ENCODE measurements at regions not wholly inside any gene's neighbourhood (a gene's known extent, or its start where the extent isn't known, plus 50 kb on each side); places are given as distances from the start of the nearest gene placed in this dataset.

- DNase-seq = no peak
These were observed 182.6 kb downstream of the SUCNR1 start for GRCh38 chr3:152056073-152056472.

GRCh38 chr3:152056481-152056880 is 183.0 kb downstream of the SUCNR1 start:
- DNase-seq = no peak

GRCh38 chr3:152056987-152057386 is 183.5 kb downstream of the SUCNR1 start:
- no peak for DNase-seq

GRCh38 chr3:152058856-152059255 is 185.4 kb downstream of the SUCNR1 start:
- DNase-seq = no peak

- no peak for DNase-seq
These were observed 187.3 kb downstream of the SUCNR1 start for GRCh38 chr3:152060701-152061100.

- no peak for DNase-seq
These were observed 187.9 kb downstream of the SUCNR1 start for GRCh38 chr3:152061296-152061695.

- no peak for DNase-seq
These were observed 196.4 kb downstream of the SUCNR1 start for GRCh38 chr3:152069871-152070270.

GRCh38 chr3:152071315-152071714 is 197.4 kb upstream of the MBNL1 start:
- DNase-seq = no peak

GRCh38 chr3:152071924-152072323 is 196.8 kb upstream of the MBNL1 start:
- no peak for DNase-seq

- DNase-seq = no peak
These were observed 195.5 kb upstream of the MBNL1 start for GRCh38 chr3:152073267-152073666.

GRCh38 chr3:152076148-152076547 is 192.6 kb upstream of the MBNL1 start:
- DNase-seq = no peak

GRCh38 chr3:152079980-152080379 is 188.7 kb upstream of the MBNL1 start:
- no peak for DNase-seq

GRCh38 chr3:152083135-152083534 is 185.6 kb upstream of the MBNL1 start:
- no peak for DNase-seq

- DNase-seq = no peak
These were observed 184.1 kb upstream of the MBNL1 start for GRCh38 chr3:152084441-152085158.

- DNase-seq = no peak
These were observed 181.6 kb upstream of the MBNL1 start for GRCh38 chr3:152087153-152087552.

GRCh38 chr3:152089528-152089927 is 179.2 kb upstream of the MBNL1 start:
- DNase-seq = no peak

GRCh38 chr3:152091725-152092124 is 177.0 kb upstream of the MBNL1 start:
- no peak for DNase-seq

GRCh38 chr3:152093901-152094300 is 174.8 kb upstream of the MBNL1 start:
- DNase-seq = no peak

- DNase-seq = no peak
These were observed 174.3 kb upstream of the MBNL1 start for GRCh38 chr3:152094406-152094805.

- DNase-seq = no peak
These were observed 173.3 kb upstream of the MBNL1 start for GRCh38 chr3:152095472-152095871.

GRCh38 chr3:152096280-152096906 is 172.3 kb upstream of the MBNL1 start:
- no peak for DNase-seq

GRCh38 chr3:152097120-152097519 is 171.6 kb upstream of the MBNL1 start:
- no peak for DNase-seq

GRCh38 chr3:152097770-152098169 is 171.0 kb upstream of the MBNL1 start:
- no peak for DNase-seq

GRCh38 chr3:152100491-152101132 is 168.1 kb upstream of the MBNL1 start:
- no peak for DNase-seq
